ENCODE measurements at regions not wholly inside any gene's neighbourhood (a gene's known extent, or its start where the extent isn't known, plus 50 kb on each side); places are given as distances from the start of the nearest gene placed in this dataset.

GRCh38 chrX:104324461-104325212, 69.9 kb upstream of the ESX1 start:
- CTCF ChIA-PET (ENCODE audit: low intra/inter-chr PET ratio) = no interaction called here
- Histone ChIP-seq H3K27me3 (ENCODE audit: control insufficient read depth in 2 of 2, insufficient read depth in 2 of 2, low read length in 2 of 2) (no peaks in the 10 kb centered on the region; a peak in 1 of 5 replicates), H4K20me1 (replicated peaks; ENCODE audit: control insufficient read depth, insufficient read depth, low read length) (no peaks in the 10 kb centered on the region), H3K9ac (ENCODE audit: insufficient read depth in 1 of 2, low read depth in 2 of 2, low read length in 2 of 2) (no peak overlapping the region), H3K9me1 (ENCODE audit: control insufficient read depth, insufficient read depth, low read length) (no peaks in the 10 kb centered on the region), H3K4me1 (replicated peaks in 1 of 2; ENCODE audit: control insufficient read depth in 2 of 2, insufficient read depth in 2 of 2, low read length in 2 of 2) (no peaks in the 10 kb centered on the region), H3K36me3 (ENCODE audit: control insufficient read depth, insufficient read depth, low read length) (no peaks in the 10 kb centered on the region), H3K79me2 (ENCODE audit: control insufficient read depth, insufficient read depth, low read length) (no peaks in the 10 kb centered on the region), H3K4me3 (no peak overlapping the region), H3K27ac (ENCODE audit: extremely low read depth, low read depth, low read length) (no peak overlapping the region), H3K9me3 (replicated peaks; ENCODE audit: control insufficient read depth, insufficient read depth, low read depth, low read length) (no peaks in the 10 kb centered on the region), H2AFZ (ENCODE audit: low read depth, low read length) (no peak overlapping the region), H3K4me2 (ENCODE audit: insufficient read depth, low read length) (no peak overlapping the region)
- intact Hi-C loops (cut with micrococcal nuclease) (no loop called here), in situ Hi-C loops (cut with MboI) (no loop called here)
- POLR2A ChIA-PET = no interaction called here
- 10% methylated on average over 5 of the region's 6 CpGs for whole genome bisulfite sequencing (ENCODE audit: insufficient coverage, low coverage, missing lambda C conversion rate)
- FAIRE-seq (no peak), DNase-seq (ENCODE audit: extremely low read depth in 1 of 4, low spot score in 3 of 4) (no peak), ATAC-seq (no peak)
- no TSS peak for BruUV-seq (replicated peaks)
- TF ChIP-seq SMAD4 (CRISPR knock-in tag; conservative IDR thresholded peaks at IDR 0.05) (no peak), NCOA4 (IDR thresholded peaks at IDR 0.05; ENCODE audit: partially characterized antibody) (no peak), HNRNPUL1 (IDR thresholded peaks at IDR 0.05; ENCODE audit: low read length) (no peak), POLR2G (IDR thresholded peaks at IDR 0.05; ENCODE audit: low read depth, low read length) (no peak), RFX5 (IDR thresholded peaks at IDR 0.05; ENCODE audit: low read depth, low read length) (no peak), KLF13 (tag; IDR thresholded peaks at IDR 0.05; ENCODE audit: borderline replicate concordance, low read depth) (no peak), POLR2AphosphoS2 (IDR thresholded peaks at IDR 0.05; ENCODE audit: low read length) (no peak), ZNF282 (CRISPR knock-in tag; IDR thresholded peaks at IDR 0.05) (no peak), ZNF184 (CRISPR knock-in tag; IDR thresholded peaks at IDR 0.05) (no peak), U2AF1 (optimal IDR thresholded peaks at IDR 0.05; ENCODE audit: low read depth, low read length) (no peak), SIN3A (IDR thresholded peaks at IDR 0.05; ENCODE audit: borderline replicate concordance in 2 of 2, control insufficient read depth in 1 of 2, low read depth in 2 of 2, low read length in 2 of 2) (no peak), CCAR2 (IDR thresholded peaks at IDR 0.05; ENCODE audit: low read depth, low read length) (no peak), ZHX1 (conservative IDR thresholded peaks at IDR 0.05; ENCODE audit: low read length) (no peak), TBL1XR1 (IDR thresholded peaks at IDR 0.05; ENCODE audit: low read length in 2 of 2) (no peak)

Measured in K562 (cell line).